Motor neuron (in vitro differentiated cells): ENCODE measurements at regions not wholly inside any gene's neighbourhood (a gene's known extent, or its start where the extent isn't known, plus 50 kb on each side); places are given as distances from the start of the nearest gene placed in this dataset.

Experiments used
- ATAC-seq, 8 experiments: fragments of 200-7000 bp; cut with Tn5 transposase; replicated peaks in 6 of 8; 2 replicates each; pipeline ENCODE4 v1.8.0; 2021; ENCODE audit warnings: mild to moderate bottlenecking in 8 of 8, moderate library complexity in 8 of 8
- H3K27ac ChIP-seq, 2 donors: fragments of 250-450 bp; sonication (Bioruptor Pico); 2 replicates each; pipeline ENCODE4 v1.9.0; 2021; ENCODE audit warnings: antibody characterized with exemption in 2 of 2, mild to moderate bottlenecking in 2 of 2, moderate library complexity in 1 of 2
- H3K4me1 ChIP-seq, 2 donors: fragments of 250-450 bp; sonication (Bioruptor Pico); replicated peaks in 1 of 2; 2 replicates each; pipeline ENCODE4 v1.6.1; 2021; ENCODE audit warnings: antibody characterized with exemption in 2 of 2, mild to moderate bottlenecking in 2 of 2, moderate library complexity in 1 of 2
- H3K4me3 ChIP-seq, 5 donors: fragments of 250-450 bp; sonication (Bioruptor Pico); 2 replicates each; pipeline ENCODE4 v1.9.0; 2021; ENCODE audit warnings: antibody characterized with exemption in 5 of 5, mild to moderate bottlenecking in 5 of 5, moderate library complexity in 4 of 5
- WGBS, 10 experiments: fragments of 450-650 bp; shearing (Covaris generic); methylation state at CpG; one replicate each; pipeline ENCODE4 v1.0.0; 2022; 5-methylcytosine and 5-hydroxymethylcytosine counted together
- in situ Hi-C, 9 experiments: fragments of 400-800 bp; cut with MboI; loops; one replicate each; pipeline ENCODE4 v1.15.0; 2021; ENCODE audit warnings: low sequenced_read_pairs in 9 of 9, low pct_unique_long_range_greater_than_20kb in 2 of 9; ENCODE audit not compliant: unreplicated experiment in 9 of 9

DNA sequence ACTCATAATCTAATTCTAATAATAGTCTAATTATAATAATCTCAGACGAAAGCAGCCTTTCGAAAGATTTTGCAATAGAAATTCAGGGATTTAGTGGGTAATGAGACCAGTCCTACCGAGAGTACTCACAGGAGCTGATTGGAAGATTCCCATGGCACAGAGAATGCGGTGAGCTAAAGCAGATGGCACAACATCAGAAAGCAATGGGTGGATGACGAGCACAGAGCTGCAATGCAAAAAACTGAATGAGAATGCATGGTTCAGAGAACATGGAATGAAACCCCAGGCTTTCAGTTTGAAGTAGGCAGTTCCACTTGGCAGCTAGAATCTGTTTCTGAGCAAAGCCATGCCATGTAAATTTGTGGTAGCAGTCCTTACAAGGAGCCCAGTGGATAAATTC lies 78.2 kb upstream of the SPINK5 start:
- WGBS, 10 experiments, result 0 to 100% (median 60%) methylated on average over 2 to 5 of the region's 5 CpGs; no CpG with 5 or more reads in 1 of the 10 experiments
- in situ Hi-C loops, result no loop called here
- Histone ChIP-seq H3K27ac (no peak overlapping the region), H3K4me3 (no peak overlapping the region), H3K4me1 (no peaks in the 10 kb centered on the region)
- peak in 2 of 8 experiments; percentile 87 to 93 for ATAC-seq

- no peak overlapping the region for H3K4me3 ChIP-seq
- in situ Hi-C loops, result no loop called here
- ATAC-seq, result peak in 1 of 8 experiments; percentile 60
- WGBS, 10 experiments, result 0 to 100% (median 56%) methylated on average over 1 of the region's 1 CpG; no CpG with 5 or more reads in 1 of the 10 experiments
- H3K4me1 ChIP-seq, result no peaks in the 10 kb centered on the region
- no peak overlapping the region for H3K27ac ChIP-seq
These were observed 77.4 kb upstream of the C5orf46 start for GRCh38 chr5:147983742-147984141.

DNA sequence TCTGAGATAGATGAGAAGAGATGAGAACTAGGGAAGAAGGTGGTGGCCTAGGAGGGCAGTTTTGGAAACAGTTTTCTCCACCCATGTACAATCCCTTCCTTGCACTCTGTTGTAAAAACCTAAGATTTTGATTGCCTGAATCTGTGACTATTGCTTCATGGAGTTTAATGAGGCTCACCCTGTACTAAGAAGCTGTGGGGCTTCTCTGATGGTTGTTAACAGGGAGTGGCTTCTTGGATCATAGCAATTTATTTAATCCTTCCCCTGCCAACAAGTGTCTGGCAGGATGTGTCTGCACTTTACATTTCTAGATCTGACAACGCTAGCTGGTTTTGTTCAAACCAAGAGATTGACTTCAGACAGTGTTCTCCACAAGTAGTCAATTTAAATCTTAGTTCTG lies 74.7 kb upstream of the C5orf46 start:
- H3K27ac ChIP-seq, result no peak overlapping the region
- no peak for ATAC-seq
- H3K4me1 ChIP-seq, result no peaks in the 10 kb centered on the region
- WGBS, 10 experiments, result 0 to 100% (median 87%) methylated on average over 1 of the region's 1 CpG; no CpG with 5 or more reads in 2 of the 10 experiments
- in situ Hi-C loops, result no loop called here
- H3K4me3 ChIP-seq, result no peak overlapping the region

DNA sequence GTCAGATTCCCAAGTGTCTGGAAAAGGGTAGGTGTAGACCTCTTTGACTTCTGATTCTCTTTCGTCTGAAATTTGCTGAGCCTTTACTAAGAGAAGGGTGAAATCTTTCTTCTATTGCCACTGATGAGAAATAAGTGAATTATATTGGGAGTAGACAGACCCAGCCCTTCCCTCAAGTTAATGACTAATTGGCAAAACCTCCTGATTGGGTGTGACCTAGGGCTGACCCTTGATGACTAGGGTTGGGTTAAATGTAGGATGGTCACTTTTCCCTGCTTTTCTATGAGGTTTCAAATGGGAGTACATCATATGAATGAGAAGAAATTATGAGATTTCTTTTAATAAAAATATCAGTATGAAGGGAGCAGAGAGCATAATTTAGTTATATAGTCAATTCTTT lies 73.4 kb upstream of the C5orf46 start:
- peak in 1 of 8 experiments; percentile 75 for ATAC-seq
- Histone ChIP-seq H3K4me3 (no peak overlapping the region), H3K27ac (no peak overlapping the region), H3K4me1 (no peaks in the 10 kb centered on the region)
- WGBS, 10 experiments, result 0 to 91% (median 50%) methylated on average over 1 of the region's 1 CpG; no CpG with 5 or more reads in 5 of the 10 experiments
- in situ Hi-C loops, result no loop called here

- ATAC-seq, result peak in 1 of 8 experiments; percentile 45
- in situ Hi-C loops, result loop anchor here in 1 of 9 experiments (25.0 kb wide), 1 partner anchor 140 kb away; no protein-coding TSS in a partner anchor
- 28 to 98% (median 93%) methylated on average over 2 to 7 of the region's 7 CpGs for WGBS, 10 experiments
- Histone ChIP-seq H3K4me3 (no peak overlapping the region), H3K27ac (no peak overlapping the region), H3K4me1 (no peaks in the 10 kb centered on the region)
These were observed 65.9 kb upstream of the C5orf46 start for GRCh38 chr5:147972076-147972840.

GRCh38 chr5:147971472-147971871 lies 65.1 kb upstream of the C5orf46 start:
- no peak for ATAC-seq
- H3K27ac ChIP-seq, result no peak overlapping the region
- no peaks in the 10 kb centered on the region for H3K4me1 ChIP-seq
- 0 to 100% (median 86%) methylated on average over 1 to 2 of the region's 2 CpGs for WGBS, 10 experiments
- in situ Hi-C loops, result loop anchor here in 1 of 9 experiments (25.0 kb wide), 1 partner anchor 141 kb away; no protein-coding TSS in a partner anchor
- no peak overlapping the region for H3K4me3 ChIP-seq

GRCh38 chr5:147968855-147969254 lies 62.5 kb upstream of the C5orf46 start:
- Histone ChIP-seq H3K27ac (no peak overlapping the region), H3K4me1 (peaks cover 0 to 5% of the 10 kb centered on the region in 2 donors), H3K4me3 (no peak overlapping the region)
- no peak for ATAC-seq
- in situ Hi-C loops, result loop anchor here in 1 of 9 experiments (25.0 kb wide), 1 partner anchor 143 kb away; no protein-coding TSS in a partner anchor
- WGBS, 10 experiments, result 0 to 100% (median 84%) methylated on average over 1 to 4 of the region's 4 CpGs; no CpG with 5 or more reads in 1 of the 10 experiments

DNA sequence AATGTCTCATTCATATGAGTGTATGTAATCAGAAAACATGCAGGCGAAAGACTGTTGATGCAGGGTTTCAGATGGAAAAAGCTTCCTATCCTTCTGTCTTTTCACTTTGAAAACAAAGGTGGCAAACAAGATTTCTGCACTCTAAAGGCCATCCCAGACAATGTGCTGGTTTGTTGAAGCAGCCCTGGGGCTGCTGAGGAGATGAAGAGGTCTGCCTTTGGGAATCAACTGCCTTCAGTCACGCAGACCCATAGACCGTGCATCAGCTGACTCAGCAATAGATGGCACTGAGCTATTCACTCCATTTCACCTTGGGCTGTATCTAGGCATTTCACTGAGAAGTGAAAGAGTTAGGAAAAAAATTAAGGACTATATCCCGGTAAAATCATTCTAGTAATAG lies 60.5 kb upstream of the C5orf46 start:
- H3K4me3 ChIP-seq, result no peak overlapping the region
- H3K4me1 ChIP-seq, result peaks cover 0 to 9% of the 10 kb centered on the region in 2 donors
- 0 to 94% (median 69%) methylated on average over 1 to 4 of the region's 4 CpGs; no CpG with 5 or more reads in 1 of the 10 experiments for WGBS, 10 experiments
- in situ Hi-C loops, result loop anchor here in 1 of 9 experiments (25.0 kb wide), 1 partner anchor 145 kb away; no protein-coding TSS in a partner anchor
- no peak overlapping the region for H3K27ac ChIP-seq
- peak in 1 of 8 experiments; percentile 41 for ATAC-seq

GRCh38 chr5:147966326-147966725 lies 60.0 kb upstream of the C5orf46 start:
- in situ Hi-C loops, result loop anchor here in 1 of 9 experiments (25.0 kb wide), 1 partner anchor 146 kb away; no protein-coding TSS in a partner anchor
- Histone ChIP-seq H3K4me1 (peaks cover 0 to 9% of the 10 kb centered on the region in 2 donors), H3K27ac (no peak overlapping the region), H3K4me3 (no peak overlapping the region)
- no peak for ATAC-seq
- WGBS, 10 experiments, result 0 to 100% (median 46%) methylated on average over 1 to 2 of the region's 2 CpGs; no CpG with 5 or more reads in 2 of the 10 experiments

GRCh38 chr5:147965715-147966114 lies 59.4 kb upstream of the C5orf46 start:
- ATAC-seq, result no peak
- H3K27ac ChIP-seq, result no peak overlapping the region
- peaks cover 0 to 9% of the 10 kb centered on the region in 2 donors for H3K4me1 ChIP-seq
- in situ Hi-C loops, result loop anchor here in 1 of 9 experiments (25.0 kb wide), 1 partner anchor 147 kb away; no protein-coding TSS in a partner anchor
- H3K4me3 ChIP-seq, result no peak overlapping the region

DNA sequence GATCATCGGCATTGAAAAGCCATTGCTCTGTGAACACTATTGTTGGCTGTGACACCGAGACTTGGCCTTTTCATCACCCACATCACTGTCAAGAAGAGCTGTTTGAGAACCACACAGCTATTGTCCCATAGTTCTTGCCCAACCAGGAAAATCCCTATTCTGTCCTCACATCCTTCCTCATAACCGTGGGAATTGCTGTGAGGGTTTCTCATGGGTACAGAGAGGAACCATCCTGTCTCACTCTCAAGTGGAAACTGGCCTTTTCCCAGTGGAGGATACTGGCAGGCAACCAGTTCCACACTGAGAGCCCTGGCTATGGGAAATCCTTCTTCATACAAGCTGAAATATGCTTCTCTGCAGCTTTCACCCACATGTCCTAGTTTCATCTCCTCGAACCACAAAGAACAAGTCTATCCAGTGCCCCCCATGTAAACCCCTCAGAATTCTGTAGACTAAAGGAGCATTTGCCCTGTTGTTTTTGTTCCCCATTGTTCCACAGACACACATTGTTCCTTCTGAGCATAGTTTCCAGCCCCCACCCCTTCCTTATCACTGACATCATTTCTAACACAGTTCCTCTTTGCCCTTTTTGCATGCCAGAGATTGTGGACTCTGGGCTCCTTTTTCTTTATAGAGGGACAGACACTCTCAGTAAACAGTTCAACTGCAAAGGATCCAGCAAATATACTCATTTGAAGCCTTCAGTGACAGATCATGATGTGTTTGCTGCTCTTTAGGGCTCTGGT lies 57.8 kb upstream of the C5orf46 start:
- H3K27ac ChIP-seq, result peak overlapping the region in 1 of 2 donors; percentile 47
- no peak overlapping the region for H3K4me3 ChIP-seq
- in situ Hi-C loops, result loop anchor here in 1 of 9 experiments (25.0 kb wide), 1 partner anchor 148 kb away; no protein-coding TSS in a partner anchor
- H3K4me1 ChIP-seq, result peaks cover 0 to 9% of the 10 kb centered on the region in 2 donors
- ATAC-seq, result no peak
- 0 to 100% (median 54%) methylated on average over 1 to 4 of the region's 4 CpGs; no CpG with 5 or more reads in 2 of the 10 experiments for WGBS, 10 experiments

- Histone ChIP-seq H3K4me3 (no peak overlapping the region), H3K27ac (no peak overlapping the region), H3K4me1 (peaks cover 0 to 9% of the 10 kb centered on the region in 2 donors)
- no peak for ATAC-seq
- WGBS, 10 experiments, result 0 to 100% (median 68%) methylated on average over 1 to 2 of the region's 2 CpGs
- in situ Hi-C loops, result loop anchor here in 1 of 9 experiments (25.0 kb wide), 1 partner anchor 149 kb away; no protein-coding TSS in a partner anchor
These were observed 57.1 kb upstream of the C5orf46 start for GRCh38 chr5:147963436-147963835.
